Fibroblast of lung (primary cell): ENCODE measurements at regions not wholly inside any gene's neighbourhood (a gene's known extent, or its start where the extent isn't known, plus 50 kb on each side); places are given as distances from the start of the nearest gene placed in this dataset.

Source experiments
- CTCF ChIP-seq, 2 donors: IDR thresholded peaks in 1 of 2; conservative IDR thresholded peaks in 1 of 2; 1 replicate in 1 of 2; 2 replicates in 1 of 2; pipeline ENCODE4 v1.5.1; 2011 to 2012; ENCODE audit warnings: low read length in 2 of 2, control low read depth in 1 of 2, inconsistent platforms in 1 of 2, low read depth in 1 of 2, mild to moderate bottlenecking in 1 of 2
- EZH2 ChIP-seq: IDR thresholded peaks from 2 replicates; pipeline ENCODE4 v1.5.1; 2012; ENCODE audit warnings: low read length, control low read depth, mild to moderate bottlenecking; ENCODE audit errors: missing control alignments

- no peak for TF ChIP-seq CTCF (conservative IDR thresholded peaks at IDR 0.05 in 1 of 2, IDR thresholded peaks at IDR 0.05 in 1 of 2; ENCODE audit: low read depth in 1 of 2, low read length in 2 of 2)
- TF ChIP-seq EZH2: no peak
Observed at GRCh38 chr12:33650832-33651231, 211.2 kb upstream of the SYT10 start.
